GM10266 (cell line): ENCODE measurements at regions not wholly inside any gene's neighbourhood (a gene's known extent, or its start where the extent isn't known, plus 50 kb on each side); places are given as distances from the start of the nearest gene placed in this dataset.

ENCODE experiments used
- DNase-seq: peaks from one replicate; pipeline ENCODE4 v3.0.0; 2012; ENCODE audit errors: extremely low spot score
- TF ChIP-seq, protein P1 (sequence below): IDR thresholded peaks from 2 replicates; pipeline ENCODE4 v1.5.1; 2012; ENCODE audit warnings: mild to moderate bottlenecking, low read depth; ENCODE audit not compliant: control insufficient read depth, insufficient read depth; ENCODE audit errors: missing control alignments

DNA sequence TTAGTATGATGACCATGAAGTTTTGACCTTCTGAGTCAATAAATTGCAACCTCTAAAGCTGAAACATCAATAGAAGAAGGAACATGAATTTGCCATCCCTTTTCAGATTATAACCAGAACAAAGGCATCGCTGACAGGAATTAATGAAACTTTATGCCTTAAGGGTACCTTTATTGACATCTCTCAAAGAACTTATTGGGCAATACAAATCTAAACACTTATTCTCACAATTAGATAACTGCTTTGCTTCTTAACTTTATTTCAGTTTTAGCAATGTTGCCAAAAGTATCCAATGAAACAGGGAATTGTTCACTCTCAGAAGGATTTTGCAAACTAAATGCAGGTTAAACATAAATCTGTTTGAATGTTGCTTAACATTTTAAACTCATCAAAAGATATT is 116.0 kb downstream of the ELAPOR2 start:
- TF ChIP-seq, protein P1, sequence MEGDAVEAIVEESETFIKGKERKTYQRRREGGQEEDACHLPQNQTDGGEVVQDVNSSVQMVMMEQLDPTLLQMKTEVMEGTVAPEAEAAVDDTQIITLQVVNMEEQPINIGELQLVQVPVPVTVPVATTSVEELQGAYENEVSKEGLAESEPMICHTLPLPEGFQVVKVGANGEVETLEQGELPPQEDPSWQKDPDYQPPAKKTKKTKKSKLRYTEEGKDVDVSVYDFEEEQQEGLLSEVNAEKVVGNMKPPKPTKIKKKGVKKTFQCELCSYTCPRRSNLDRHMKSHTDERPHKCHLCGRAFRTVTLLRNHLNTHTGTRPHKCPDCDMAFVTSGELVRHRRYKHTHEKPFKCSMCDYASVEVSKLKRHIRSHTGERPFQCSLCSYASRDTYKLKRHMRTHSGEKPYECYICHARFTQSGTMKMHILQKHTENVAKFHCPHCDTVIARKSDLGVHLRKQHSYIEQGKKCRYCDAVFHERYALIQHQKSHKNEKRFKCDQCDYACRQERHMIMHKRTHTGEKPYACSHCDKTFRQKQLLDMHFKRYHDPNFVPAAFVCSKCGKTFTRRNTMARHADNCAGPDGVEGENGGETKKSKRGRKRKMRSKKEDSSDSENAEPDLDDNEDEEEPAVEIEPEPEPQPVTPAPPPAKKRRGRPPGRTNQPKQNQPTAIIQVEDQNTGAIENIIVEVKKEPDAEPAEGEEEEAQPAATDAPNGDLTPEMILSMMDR: no peak

DNA sequence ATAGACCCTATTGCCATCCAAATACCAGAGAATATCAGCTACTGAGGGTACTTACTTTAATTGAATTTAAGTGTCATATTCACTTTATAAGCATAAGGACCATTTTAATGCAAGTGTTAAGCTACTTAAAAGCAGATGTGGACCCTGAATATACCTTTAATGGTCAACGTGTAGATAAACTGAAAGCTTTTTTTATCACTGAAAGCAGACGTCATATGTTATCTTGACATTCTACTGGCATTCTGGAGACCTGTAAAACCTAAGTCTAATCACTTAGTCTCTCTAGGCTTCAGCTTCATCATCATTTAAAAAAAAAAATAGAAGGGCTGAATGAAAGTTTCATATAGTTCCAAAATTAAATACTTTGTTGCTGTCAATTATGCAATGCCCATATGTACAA is 116.5 kb downstream of the ELAPOR2 start:
- TF ChIP-seq, protein P1: no peak
- DNase-seq: no peak

More for the DNA sequence above, 116.0 kb downstream of the ELAPOR2 start:
- no peak for DNase-seq

DNA sequence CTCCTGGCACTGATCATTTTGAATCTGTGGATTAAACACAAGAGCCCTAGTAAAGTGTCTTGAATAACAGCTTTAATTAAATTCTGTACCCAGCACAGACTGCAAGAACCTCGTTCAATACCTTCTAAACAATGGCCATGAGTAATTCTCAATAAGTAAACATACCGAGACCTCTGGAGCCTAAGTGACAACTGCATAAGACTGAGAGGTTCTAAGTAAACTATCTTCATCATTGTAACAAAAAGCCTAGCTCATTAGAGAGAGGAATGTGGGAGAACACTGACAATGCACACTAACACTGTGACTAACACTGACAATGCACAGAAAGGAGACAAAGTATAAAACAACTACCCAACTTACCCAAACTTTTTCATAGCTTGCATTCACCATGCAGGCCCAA is 117.4 kb downstream of the ELAPOR2 start:
- no peak for DNase-seq

DNA sequence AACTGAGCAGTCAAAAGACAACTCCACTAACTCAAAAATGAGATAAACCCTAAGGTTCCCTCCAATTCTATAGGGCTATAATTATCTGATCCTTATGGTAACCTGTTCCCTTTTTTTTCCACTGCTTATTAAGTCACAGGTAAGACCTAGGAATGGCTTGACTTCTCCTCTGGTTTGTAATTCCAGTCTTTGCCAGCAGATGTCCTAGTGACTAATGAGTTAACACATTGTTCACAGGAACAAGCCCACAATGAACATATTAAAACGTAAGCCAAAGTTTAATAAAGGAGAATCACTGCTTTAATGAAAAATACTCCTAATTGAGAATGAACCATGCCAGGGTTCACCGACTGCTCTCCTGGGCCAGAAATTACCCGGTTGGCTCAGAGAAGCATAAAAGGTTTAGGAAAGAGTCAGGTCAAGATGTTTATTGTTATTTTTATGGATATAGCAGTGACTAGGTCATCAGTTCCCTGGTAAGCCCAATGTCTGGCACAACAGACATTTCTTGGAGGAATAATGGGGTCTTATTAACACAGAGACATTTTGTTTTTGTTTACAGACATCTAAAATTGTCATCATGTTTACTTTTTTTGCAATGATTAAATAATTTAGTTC is 120.1 kb downstream of the ELAPOR2 start:
- TF ChIP-seq, protein P1: peak; percentile 72
- peak; percentile 25 for DNase-seq

More for the DNA sequence above, 117.4 kb downstream of the ELAPOR2 start:
- TF ChIP-seq, protein P1: no peak

DNA sequence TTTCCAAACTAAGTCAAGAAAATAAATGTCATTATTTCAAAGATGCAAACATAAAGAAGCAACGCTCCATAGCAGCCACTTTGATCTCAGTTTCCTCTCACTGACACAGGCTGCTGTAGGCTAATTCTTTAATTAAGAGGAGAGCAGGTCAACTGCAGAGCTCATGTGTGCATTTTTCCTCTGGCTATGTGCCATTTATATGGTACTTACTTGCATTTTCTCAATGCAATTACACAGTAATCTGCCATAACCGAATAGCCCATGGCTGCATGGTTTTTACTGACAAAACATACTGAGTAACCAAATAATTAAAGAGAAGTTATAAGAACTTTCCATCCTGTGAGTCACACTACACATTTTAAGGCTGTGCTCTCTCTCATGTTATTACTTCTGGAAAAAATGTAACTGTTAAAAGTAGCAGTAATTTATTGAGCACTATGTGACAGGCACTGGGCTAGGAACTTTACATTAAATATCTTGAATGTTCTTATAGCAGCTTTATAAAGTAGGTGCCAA is 122.0 kb downstream of the ELAPOR2 start:
- no peak for DNase-seq
- TF ChIP-seq, protein P1: no peak

DNA sequence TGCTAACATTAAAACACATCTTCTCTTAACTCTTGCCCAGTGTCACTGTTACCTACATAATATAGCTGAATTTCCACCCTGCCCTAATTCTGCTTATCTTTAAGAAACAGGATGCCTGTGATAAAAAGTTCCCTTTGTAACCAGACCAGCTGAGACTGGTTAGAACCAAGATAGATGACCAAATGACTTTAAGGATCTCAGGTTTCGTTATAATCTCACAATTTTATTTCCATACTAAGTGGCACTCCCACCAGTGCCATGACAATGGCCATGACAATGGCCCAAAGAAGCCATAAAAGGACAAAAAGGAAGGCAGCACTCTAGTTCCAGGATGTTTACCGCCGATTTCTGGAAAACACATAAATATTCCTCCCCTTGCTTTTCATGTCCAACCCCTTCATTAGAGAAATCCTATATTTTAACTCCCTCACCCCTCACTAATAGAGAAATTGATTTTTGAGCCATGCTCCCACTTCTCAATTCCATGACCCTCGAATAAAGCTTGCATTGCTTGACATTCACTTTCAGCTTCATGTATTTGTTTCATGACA is 126.1 kb downstream of the ELAPOR2 start:
- DNase-seq: no peak
- TF ChIP-seq, protein P1: no peak

DNA sequence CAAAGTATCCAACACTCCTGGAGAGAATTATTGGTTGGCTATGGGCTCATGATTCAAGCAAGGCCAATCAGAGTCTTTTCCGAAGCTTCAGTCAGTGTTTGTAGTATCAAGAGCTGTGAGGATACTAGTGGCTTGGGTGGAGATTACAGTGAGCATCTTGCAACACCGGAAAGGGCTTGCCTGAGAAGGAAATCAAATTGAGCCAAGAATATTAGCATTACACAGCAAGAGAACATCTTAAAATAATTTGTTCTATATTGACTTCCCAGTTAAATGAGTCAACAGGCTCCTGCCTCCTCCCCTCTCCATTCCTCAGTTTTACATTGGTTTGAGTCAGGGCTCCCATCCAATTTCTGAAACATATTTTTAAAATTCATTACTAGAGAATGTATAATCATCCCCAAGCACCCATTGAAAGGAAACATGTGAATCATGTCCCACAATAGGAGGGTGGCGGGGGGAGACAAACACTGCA is 127.4 kb downstream of the ELAPOR2 start:
- no peak for DNase-seq
- TF ChIP-seq, protein P1: no peak
